Lower leg skin (tissue), 4 donors: ENCODE measurements at regions not wholly inside any gene's neighbourhood (a gene's known extent, or its start where the extent isn't known, plus 50 kb on each side); places are given as distances from the start of the nearest gene placed in this dataset.

ENCODE experiments used
- DNase-seq, 2 donors: peaks; one replicate each; pipeline ENCODE4 v3.0.0-alpha.2; 2019; ENCODE audit warnings: low spot score in 2 of 2
- H3K4me3 ChIP-seq: fragments of 200-600 bp; sonication (generic); 2 replicates; pipeline ENCODE4 v1.5.1; 2017; ENCODE audit warnings: mild to moderate bottlenecking, low read depth; ENCODE audit not compliant: poor library complexity, severe bottlenecking
- POLR2A ChIP-seq, 2 donors: fragments of 450-650 bp; IDR thresholded peaks; one replicate each; pipeline ENCODE4 v1.6.1; 2016 to 2017; ENCODE audit warnings: antibody characterized with exemption in 2 of 2, mild to moderate bottlenecking in 1 of 2, moderate library complexity in 1 of 2
- WGBS, 2 donors: methylation state at CpG; one replicate each; pipeline ENCODE4 v1.1.5; 2018; 5-methylcytosine and 5-hydroxymethylcytosine counted together
- intact Hi-C: fragments of 100-400 bp; cut with DNase I; formaldehyde crosslinking; loops from one replicate; pipeline ENCODE4 v1.15.0; 2023; ENCODE audit warnings: low total_unique reads
- TF ChIP-seq, protein P1 (sequence below), 3 donors: fragments of 450-650 bp; IDR thresholded peaks; one replicate each; pipeline ENCODE4 v1.5.1; 2016; ENCODE audit warnings: antibody characterized with exemption in 3 of 3, mild to moderate bottlenecking in 3 of 3, moderate library complexity in 2 of 3

DNA sequence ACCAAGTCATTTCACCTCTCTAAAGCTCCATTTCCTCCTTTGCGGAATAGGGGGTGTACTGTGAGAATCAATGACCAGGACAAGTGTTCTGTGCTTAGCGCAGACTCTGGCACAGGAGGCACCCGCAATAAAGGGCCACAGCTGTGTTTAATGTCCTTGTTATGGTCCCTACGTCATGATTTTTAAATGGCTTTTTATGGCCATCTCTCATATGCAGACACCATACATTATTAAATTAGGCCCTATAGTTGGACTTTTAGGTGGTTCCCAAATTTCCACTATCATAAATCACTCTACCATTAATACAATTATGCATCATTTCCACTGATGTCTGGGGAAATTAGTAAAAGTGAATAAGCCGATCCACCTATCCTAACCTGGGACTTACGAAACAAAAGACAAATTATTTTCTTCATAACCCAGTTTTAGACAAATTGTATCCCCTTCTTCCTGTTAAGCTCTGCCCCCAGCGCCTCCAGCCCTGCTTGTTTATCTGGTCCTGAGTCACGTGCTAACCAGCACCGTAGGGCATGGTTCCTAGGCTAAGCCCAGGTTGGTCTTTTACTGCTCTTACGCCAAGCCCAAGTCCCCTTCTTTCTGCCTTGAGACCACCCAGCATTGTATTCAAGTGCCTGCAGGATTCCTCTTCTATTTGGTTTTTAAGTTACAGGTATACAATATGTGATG, 278.3 kb downstream of the SHQ1 start:
- intact Hi-C loops = no loop called here
- no peak for DNase-seq
- no peak for TF ChIP-seq POLR2A (IDR thresholded peaks at IDR 0.05)
- TF ChIP-seq, protein P1, sequence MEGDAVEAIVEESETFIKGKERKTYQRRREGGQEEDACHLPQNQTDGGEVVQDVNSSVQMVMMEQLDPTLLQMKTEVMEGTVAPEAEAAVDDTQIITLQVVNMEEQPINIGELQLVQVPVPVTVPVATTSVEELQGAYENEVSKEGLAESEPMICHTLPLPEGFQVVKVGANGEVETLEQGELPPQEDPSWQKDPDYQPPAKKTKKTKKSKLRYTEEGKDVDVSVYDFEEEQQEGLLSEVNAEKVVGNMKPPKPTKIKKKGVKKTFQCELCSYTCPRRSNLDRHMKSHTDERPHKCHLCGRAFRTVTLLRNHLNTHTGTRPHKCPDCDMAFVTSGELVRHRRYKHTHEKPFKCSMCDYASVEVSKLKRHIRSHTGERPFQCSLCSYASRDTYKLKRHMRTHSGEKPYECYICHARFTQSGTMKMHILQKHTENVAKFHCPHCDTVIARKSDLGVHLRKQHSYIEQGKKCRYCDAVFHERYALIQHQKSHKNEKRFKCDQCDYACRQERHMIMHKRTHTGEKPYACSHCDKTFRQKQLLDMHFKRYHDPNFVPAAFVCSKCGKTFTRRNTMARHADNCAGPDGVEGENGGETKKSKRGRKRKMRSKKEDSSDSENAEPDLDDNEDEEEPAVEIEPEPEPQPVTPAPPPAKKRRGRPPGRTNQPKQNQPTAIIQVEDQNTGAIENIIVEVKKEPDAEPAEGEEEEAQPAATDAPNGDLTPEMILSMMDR (IDR thresholded peaks at IDR 0.05) = no peak
- no peak overlapping the region for H3K4me3 ChIP-seq
- WGBS, 2 donors = 88 to 93% methylated on average over 10 of the region's 10 CpGs

DNA sequence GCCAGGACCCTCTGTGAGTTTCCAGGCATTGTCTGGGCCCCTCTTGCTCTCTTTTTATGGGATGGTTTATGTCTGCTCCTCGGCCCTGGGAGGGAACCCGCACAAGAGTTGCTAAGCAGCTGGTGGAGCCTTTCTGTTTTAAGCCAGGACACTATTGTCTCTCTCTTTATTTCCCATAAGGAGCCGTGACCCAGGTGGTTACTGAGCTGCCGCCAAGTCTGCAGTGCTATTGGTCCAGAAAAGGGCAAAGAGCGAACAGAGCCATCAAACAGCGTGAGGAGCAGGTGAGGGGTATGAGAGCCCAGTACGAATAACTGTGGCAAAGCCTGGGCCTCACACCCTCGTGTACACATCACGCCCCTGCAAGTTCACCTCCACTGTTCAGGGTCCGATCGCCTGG, 280.2 kb downstream of the SHQ1 start:
- WGBS, 2 donors = 89 to 94% methylated on average over 7 to 11 of the region's 11 CpGs
- H3K4me3 ChIP-seq = no peak overlapping the region
- intact Hi-C loops = no loop called here
- TF ChIP-seq, protein P1 (IDR thresholded peaks at IDR 0.05) = no peak
- TF ChIP-seq POLR2A (IDR thresholded peaks at IDR 0.05) = no peak
- no peak for DNase-seq

DNA sequence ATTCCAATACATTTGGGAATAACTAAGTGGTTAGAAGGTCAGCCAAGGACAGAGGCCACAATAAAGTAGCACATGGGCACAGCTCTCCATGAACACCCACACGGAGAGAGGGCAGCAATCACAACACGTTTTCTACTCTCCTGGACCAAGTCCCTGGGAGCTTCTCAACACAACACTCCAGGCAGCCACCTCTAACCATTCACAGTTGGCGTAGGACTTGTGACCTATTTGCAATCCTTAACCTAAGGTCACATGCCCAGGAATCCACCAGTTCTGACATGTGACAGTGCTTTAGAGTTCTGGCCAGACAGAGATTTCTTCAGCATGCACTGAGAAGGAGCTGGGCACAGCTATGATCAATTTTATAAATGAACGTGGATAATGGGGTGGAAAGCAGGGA, 280.8 kb downstream of the SHQ1 start:
- DNase-seq = no peak
- no peak overlapping the region for H3K4me3 ChIP-seq
- intact Hi-C loops = no loop called here
- no peak for TF ChIP-seq POLR2A (IDR thresholded peaks at IDR 0.05)
- TF ChIP-seq, protein P1 (IDR thresholded peaks at IDR 0.05) = no peak
- 54 to 73% methylated on average over 4 of the region's 4 CpGs for WGBS, 2 donors

DNA sequence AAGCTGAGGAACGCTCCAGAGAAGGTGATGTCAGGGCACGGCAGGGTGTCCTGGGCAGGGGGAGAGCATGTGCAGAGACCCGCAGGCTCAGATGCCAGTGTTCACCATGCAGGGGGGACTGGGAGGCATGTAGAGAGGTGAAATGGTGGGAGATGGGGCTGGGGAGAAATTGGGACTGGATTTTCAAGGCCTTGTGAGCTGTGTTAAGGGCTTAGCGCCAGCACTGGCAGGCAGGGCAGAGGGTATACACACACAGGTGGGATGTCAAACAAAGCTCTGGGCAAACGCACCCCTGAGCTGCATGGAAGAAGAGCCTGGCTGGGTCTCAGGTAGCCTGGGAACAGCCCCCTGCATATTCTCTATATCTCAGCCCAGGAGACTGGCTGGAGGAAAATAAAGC, 282.7 kb downstream of the SHQ1 start:
- DNase-seq = no peak
- intact Hi-C loops = no loop called here
- WGBS, 2 donors = 90 to 96% methylated on average over 5 of the region's 5 CpGs
- TF ChIP-seq, protein P1 (IDR thresholded peaks at IDR 0.05) = no peak
- TF ChIP-seq POLR2A (IDR thresholded peaks at IDR 0.05) = no peak
- H3K4me3 ChIP-seq = no peak overlapping the region

DNA sequence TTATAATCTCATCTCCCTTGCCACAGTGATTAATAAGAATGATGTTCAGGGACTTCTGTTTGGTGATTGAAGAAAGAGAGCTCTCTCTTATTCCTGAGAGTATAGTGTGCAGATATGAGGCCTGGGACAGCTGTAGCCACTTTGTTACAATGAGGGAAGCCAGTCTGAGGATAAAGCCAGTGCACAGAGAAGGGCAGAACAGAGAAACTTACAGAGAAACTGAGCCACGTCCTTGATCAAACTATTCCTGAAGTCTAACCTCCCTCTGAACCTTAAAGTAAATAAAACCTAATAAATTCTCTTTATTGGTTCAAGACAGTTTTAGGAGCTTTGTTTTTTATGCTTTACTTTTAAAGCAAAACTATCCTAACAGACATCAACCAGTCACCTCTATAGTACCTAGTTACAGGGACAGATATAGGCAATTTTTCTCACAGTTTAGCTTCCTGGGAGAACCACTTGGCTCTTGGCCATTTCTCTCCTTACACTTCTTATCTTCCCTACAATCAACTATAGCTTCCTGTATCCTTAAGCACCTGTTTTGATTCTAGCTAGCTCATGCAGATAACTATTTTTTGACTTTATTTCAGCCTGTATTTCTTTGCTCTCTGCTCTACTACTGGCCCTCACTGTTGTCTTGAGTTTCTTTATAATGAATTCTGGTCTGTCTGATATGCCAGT, 284.4 kb downstream of the SHQ1 start:
- intact Hi-C loops = no loop called here
- WGBS, 2 donors = 86 to 95% methylated on average over 1 of the region's 1 CpG
- TF ChIP-seq, protein P1 (IDR thresholded peaks at IDR 0.05) = no peak
- TF ChIP-seq POLR2A (IDR thresholded peaks at IDR 0.05) = no peak
- no peak for DNase-seq
- no peak overlapping the region for H3K4me3 ChIP-seq
